Heart right ventricle (tissue), 16 donors: ENCODE measurements at regions not wholly inside any gene's neighbourhood (a gene's known extent, or its start where the extent isn't known, plus 50 kb on each side); places are given as distances from the start of the nearest gene placed in this dataset.
A peak's percentile ranks its signal among the peaks of the same experiment; 100 is the strongest.

Experiments used
- ATAC-seq, 8 donors: fragments of 200-7000 bp; cut with Tn5 transposase; one replicate each; pipeline ENCODE4 v1.9.1; 2020; ENCODE audit warnings: mild to moderate bottlenecking in 8 of 8, moderate library complexity in 8 of 8, moderate number of reproducible peaks in 1 of 8
- DNase-seq, 2 donors: peaks; one replicate each; pipeline ENCODE4 v3.0.0-alpha.2; 2020
- H3K27ac ChIP-seq, 10 donors: fragments of 200-600 bp; sonication (generic) in 2 of 10; one replicate each; pipeline versions ENCODE4 v1.5.0 to v1.8.0; 2020 to 2022; ENCODE audit warnings: mild to moderate bottlenecking in 3 of 10
- H3K27me3 ChIP-seq, 7 donors: fragments of 200-600 bp; one replicate each; pipeline ENCODE4 v1.8.0; 2021 to 2022; ENCODE audit warnings: mild to moderate bottlenecking in 2 of 7
- H3K36me3 ChIP-seq, 9 donors: fragments of 200-600 bp; sonication (generic) in 1 of 9; one replicate each; pipeline versions ENCODE4 v1.5.0 to v1.8.0; 2020 to 2022; ENCODE audit warnings: mild to moderate bottlenecking in 2 of 9
- H3K4me1 ChIP-seq, 9 donors: fragments of 200-600 bp; sonication (generic) in 1 of 9; one replicate each; pipeline versions ENCODE4 v1.5.0 to v1.8.0; 2020 to 2022; ENCODE audit warnings: mild to moderate bottlenecking in 4 of 9
- H3K4me3 ChIP-seq, 10 donors: fragments of 200-600 bp; sonication (generic) in 2 of 10; one replicate each; pipeline versions ENCODE4 v1.5.0 to v1.8.0; 2020 to 2022; ENCODE audit warnings: mild to moderate bottlenecking in 7 of 10, moderate library complexity in 2 of 10
- H3K9me3 ChIP-seq, 11 donors: fragments of 200-600 bp in 10 of 11; sonication (generic) in 2 of 11; one replicate each; pipeline versions ENCODE4 v1.5.0 to v1.8.0; 2013 to 2022; ENCODE audit warnings: mild to moderate bottlenecking in 2 of 11, control low read depth in 1 of 11, moderate library complexity in 1 of 11
- WGBS, 2 donors: extraction: QIAGEN DNeasy Blood & Tissue Kit; methylation state at CpG; one replicate each; pipeline ENCODE4 v1.1.7; 2013; ENCODE audit warnings: inconsistent platforms in 1 of 2; 5-methylcytosine and 5-hydroxymethylcytosine counted together
- intact Hi-C, 10 donors: fragments of 100-400 bp; cut with DNase I; formaldehyde crosslinking; loops; one replicate each; pipeline versions ENCODE4 v1.11.1 to v1.14.2; 2022
- TF ChIP-seq, protein P1 (sequence below), 9 donors: fragments of 200-600 bp; sonication (generic) in 2 of 9; IDR thresholded peaks; one replicate each; pipeline versions ENCODE4 v1.5.0 to v1.8.0; 2021 to 2022; ENCODE audit warnings: antibody characterized with exemption in 9 of 9, mild to moderate bottlenecking in 5 of 9, moderate library complexity in 1 of 9
- donor health status: Arrhythmogenic right ventricular cardiomyopathy.
- donor health status: ischemic (EF 13 %, LVEDD 7.1; RV severe dilation, severe dysfunction).
- donor health status: healthy with polysubstance abuse.
- donor health status: DM: no; HTN: yes; CAD: no.
- donor health status: DM: no; HTN: no; CAD: no.
- donor health status: ischemic (EF 25% LVEDD 6.9; RV normal size, moderate dysfunction).
- donor health status: ischemic (EF 25% LVEDD 5.7; RV mildly dilated, moderate dysfunction).
- donor health status: healthy.
- donor health status: DM: yes; HTN: yes; CAD: no.
- donor health status: Ischemic cardiomyopathy.
- donor health status: ischemic (EF 35%, LVEDD 5.7; RV mildly dilated, moderate dysfunction).
- donor health status: nonischemic (EF 11% LVEDD 7.7; RV severe dilation, severe dysfunction).
- donor health status: DM: yes; HTN: yes; CAD: no.
- donor health status: PGD.
- donor health status: ischemic (EF 29% LVEDD 5.4; RV normal size, mild dysfunction).
- donor health status: nonischemic (EF 23%, LVEDD 6.1; RV moderate dilation, normal function).

DNA sequence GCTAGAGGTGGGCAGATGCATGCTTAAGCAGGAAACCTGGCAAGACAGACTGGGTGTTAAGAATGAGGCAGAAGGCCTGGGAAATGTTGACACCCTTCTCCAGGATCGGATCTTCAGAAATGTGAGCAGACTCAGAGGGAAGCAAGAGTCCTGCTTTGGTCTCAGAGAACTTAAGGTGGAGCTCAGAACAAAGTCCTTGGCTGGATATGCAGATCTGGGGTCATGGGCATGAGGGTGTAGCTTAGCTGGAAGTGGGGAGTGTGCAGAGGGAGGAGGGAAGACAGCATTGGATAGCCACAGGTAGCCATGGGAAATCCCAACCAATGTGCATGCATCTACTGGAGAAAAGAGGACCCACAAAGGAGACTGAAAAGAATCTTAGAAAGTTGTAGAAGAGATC, 58.6 kb upstream of the CDON start:
- peaks cover 0 to 13% (median 4%) of the 10 kb centered on the region in 9 donors for H3K4me1 ChIP-seq
- H3K36me3 ChIP-seq, result no peaks in the 10 kb centered on the region
- H3K4me3 ChIP-seq, result no peak overlapping the region
- ATAC-seq (no peak), DNase-seq (no peak)
- no peaks in the 10 kb centered on the region for H3K27me3 ChIP-seq
- TF ChIP-seq, protein P1, sequence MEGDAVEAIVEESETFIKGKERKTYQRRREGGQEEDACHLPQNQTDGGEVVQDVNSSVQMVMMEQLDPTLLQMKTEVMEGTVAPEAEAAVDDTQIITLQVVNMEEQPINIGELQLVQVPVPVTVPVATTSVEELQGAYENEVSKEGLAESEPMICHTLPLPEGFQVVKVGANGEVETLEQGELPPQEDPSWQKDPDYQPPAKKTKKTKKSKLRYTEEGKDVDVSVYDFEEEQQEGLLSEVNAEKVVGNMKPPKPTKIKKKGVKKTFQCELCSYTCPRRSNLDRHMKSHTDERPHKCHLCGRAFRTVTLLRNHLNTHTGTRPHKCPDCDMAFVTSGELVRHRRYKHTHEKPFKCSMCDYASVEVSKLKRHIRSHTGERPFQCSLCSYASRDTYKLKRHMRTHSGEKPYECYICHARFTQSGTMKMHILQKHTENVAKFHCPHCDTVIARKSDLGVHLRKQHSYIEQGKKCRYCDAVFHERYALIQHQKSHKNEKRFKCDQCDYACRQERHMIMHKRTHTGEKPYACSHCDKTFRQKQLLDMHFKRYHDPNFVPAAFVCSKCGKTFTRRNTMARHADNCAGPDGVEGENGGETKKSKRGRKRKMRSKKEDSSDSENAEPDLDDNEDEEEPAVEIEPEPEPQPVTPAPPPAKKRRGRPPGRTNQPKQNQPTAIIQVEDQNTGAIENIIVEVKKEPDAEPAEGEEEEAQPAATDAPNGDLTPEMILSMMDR (IDR thresholded peaks at IDR 0.05), result no peak
- intact Hi-C loops, result no loop called here
- H3K27ac ChIP-seq, result no peak overlapping the region
- H3K9me3 ChIP-seq, result no peaks in the 10 kb centered on the region
- 95 to 97% methylated on average over 1 of the region's 1 CpG for WGBS, 2 donors

DNA sequence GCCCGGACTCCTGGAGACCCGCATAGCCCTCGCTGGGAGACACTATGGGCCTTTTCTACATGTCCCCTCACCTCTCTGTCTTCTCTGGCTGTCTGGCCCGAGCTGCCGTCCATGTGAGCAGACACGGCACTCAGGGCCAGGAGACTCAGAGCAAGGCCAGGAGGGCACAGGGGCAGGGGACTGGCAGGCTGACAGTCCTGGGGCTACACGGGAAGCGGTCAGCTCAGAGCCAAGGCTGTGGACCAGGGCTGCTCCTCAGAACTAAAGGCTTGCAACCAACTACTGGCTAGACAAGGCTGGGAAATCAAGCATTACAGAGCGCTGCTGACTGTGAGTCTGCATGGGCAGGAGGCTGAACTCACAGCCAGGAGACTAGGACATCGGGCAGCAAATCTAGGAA, 56.1 kb upstream of the CDON start:
- no peaks in the 10 kb centered on the region for H3K9me3 ChIP-seq
- DNase-seq (no peak), ATAC-seq (no peak)
- 76 to 79% methylated on average over 10 of the region's 10 CpGs for WGBS, 2 donors
- H3K27ac ChIP-seq, result no peak overlapping the region
- H3K4me1 ChIP-seq, result peaks cover 15 to 31% (median 29%) of the 10 kb centered on the region in 9 donors
- intact Hi-C loops, result loop anchor here in 2 of 10 donors (10.0 kb wide), 2 partner anchors 54 to 744 kb away; partner anchors contain the start of gene CDON (in 1 of the 2)
- no peak overlapping the region for H3K4me3 ChIP-seq
- H3K36me3 ChIP-seq, result no peaks in the 10 kb centered on the region
- no peaks in the 10 kb centered on the region for H3K27me3 ChIP-seq
- TF ChIP-seq, protein P1 (IDR thresholded peaks at IDR 0.05), result no peak

DNA sequence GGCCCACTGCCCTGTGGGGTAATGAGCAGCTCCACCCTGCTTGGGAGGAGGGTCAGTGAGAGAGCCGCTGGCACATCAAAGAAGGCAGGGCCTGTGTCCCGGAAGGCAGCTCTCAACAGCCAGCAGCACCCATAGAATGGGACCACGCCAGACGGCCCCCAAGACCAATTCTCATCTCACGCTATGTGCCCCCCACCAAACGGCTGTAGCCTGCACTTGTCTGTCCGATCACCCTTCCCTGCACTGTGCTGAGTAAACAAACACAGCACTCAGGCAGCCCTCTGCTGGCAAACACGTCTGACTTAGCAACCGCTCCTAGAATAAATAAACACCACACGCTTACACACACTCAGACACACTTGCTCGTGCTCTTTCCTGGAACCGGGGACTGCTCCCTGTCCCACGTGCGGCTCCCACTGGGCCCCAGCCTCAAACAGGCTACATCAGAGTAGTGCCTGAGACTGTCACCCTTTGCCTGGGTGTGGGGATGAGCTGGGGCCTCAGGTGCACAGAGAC, 53.2 kb upstream of the CDON start:
- H3K27ac ChIP-seq, result peak overlapping the region; percentile 23 to 86 (median 78)
- TF ChIP-seq, protein P1 (IDR thresholded peaks at IDR 0.05), result peak in 5 of 9 donors; percentile 7 to 48 (median 45)
- intact Hi-C loops, result loop anchor here in 2 of 10 donors (1.0 to 10.0 kb wide), 3 partner anchors 22 to 741 kb away; partner anchors contain the start of gene CDON (in 1 of the 2)
- no peaks in the 10 kb centered on the region for H3K9me3 ChIP-seq
- H3K4me1 ChIP-seq, result peaks cover 25 to 59% (median 49%) of the 10 kb centered on the region in 9 donors
- no peaks in the 10 kb centered on the region for H3K27me3 ChIP-seq
- 22 to 31% methylated on average over 14 of the region's 14 CpGs for whole genome bisulfite sequencing, 2 donors
- H3K4me3 ChIP-seq, result no peak overlapping the region
- DNase-seq (peak; percentile 64 to 75), ATAC-seq (peak; percentile 63 to 81 (median 73))
- H3K36me3 ChIP-seq, result no peaks in the 10 kb centered on the region

DNA sequence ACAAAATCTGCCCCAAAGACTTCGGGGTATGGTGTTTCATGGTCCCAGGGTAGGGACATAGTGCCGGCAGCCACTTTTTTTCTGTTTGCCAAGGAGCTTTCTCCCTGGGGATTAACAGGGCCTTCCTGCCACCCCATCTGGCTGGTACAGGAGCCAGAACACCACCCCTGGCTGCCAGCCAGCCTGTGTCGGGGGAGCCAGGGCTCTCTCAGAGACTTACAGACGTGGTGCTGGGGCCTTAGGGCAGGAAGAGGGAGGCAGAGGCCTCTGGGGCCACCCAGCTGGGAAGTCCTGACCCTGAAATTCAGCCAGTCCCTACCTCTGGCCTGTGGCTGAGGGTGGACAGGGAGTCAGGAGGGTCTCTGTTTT, 52.4 kb upstream of the CDON start:
- Histone ChIP-seq H3K4me1 (peaks cover 25 to 66% (median 52%) of the 10 kb centered on the region in 9 donors), H3K4me3 (no peak overlapping the region), H3K27ac (peak overlapping the region; percentile 23 to 86 (median 78)), H3K27me3 (no peaks in the 10 kb centered on the region), H3K9me3 (no peaks in the 10 kb centered on the region), H3K36me3 (no peaks in the 10 kb centered on the region)
- DNase-seq (peak; percentile 71 to 84), ATAC-seq (peak; percentile 26 to 73 (median 64))
- TF ChIP-seq, protein P1 (IDR thresholded peaks at IDR 0.05), result no peak
- 16 to 20% methylated on average over 4 of the region's 4 CpGs for WGBS, 2 donors
- intact Hi-C loops, result loop anchor here in 2 of 10 donors (1.0 to 10.0 kb wide), 3 partner anchors 23 to 740 kb away; partner anchors contain the start of gene CDON (in 1 of the 2)
